HL-60 (cell line): ENCODE measurements at regions not wholly inside any gene's neighbourhood (a gene's known extent, or its start where the extent isn't known, plus 50 kb on each side); places are given as distances from the start of the nearest gene placed in this dataset.

Source experiments
- CTCF ChIP-seq: IDR thresholded peaks from one replicate; pipeline ENCODE4 v1.5.1; 2011; ENCODE audit warnings: low read length, control low read depth, inconsistent platforms; ENCODE audit not compliant: insufficient read depth
- POLR2AphosphoS5 ChIP-seq: IDR thresholded peaks from 2 replicates; pipeline ENCODE4 v1.6.1; 2012; ENCODE audit warnings: low read depth
- REST ChIP-seq: IDR thresholded peaks from 2 replicates; pipeline ENCODE4 v1.6.1; 2012; ENCODE audit warnings: low read depth; ENCODE audit not compliant: insufficient replicate concordance
- SPI1 ChIP-seq: IDR thresholded peaks from 2 replicates; pipeline ENCODE4 v1.6.1; 2012; ENCODE audit warnings: low read depth, mild to moderate bottlenecking, borderline replicate concordance

GRCh38 chr13:93144031-93144430 is 82.6 kb upstream of the GPC6 start:
- TF ChIP-seq CTCF (no peak), REST (no peak), SPI1 (no peak), POLR2AphosphoS5 (no peak)
